ENCODE measurements at regions not wholly inside any gene's neighbourhood (a gene's known extent, or its start where the extent isn't known, plus 50 kb on each side); places are given as distances from the start of the nearest gene placed in this dataset.

DNA sequence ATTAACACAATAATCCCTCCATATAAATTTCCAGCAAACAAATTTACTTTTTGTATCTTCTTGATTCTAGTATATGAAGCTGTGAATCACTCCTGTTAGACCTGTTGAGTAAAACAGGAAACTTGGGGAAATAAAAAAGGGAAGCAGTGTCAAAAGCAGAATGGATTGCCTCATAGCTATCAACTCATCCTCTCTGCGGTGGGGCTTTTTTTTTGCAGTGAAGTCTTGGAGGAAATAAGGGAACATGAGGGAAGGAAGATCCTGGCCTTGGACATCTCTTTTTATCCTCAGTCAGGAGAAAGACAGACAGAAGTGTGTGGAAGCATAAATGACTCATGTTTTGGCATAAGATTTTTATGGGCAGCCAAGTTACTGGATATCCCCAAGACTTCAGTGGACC lies 332.5 kb downstream of the TFAP2A start (continued):
- TF ChIP-seq, protein P1, sequence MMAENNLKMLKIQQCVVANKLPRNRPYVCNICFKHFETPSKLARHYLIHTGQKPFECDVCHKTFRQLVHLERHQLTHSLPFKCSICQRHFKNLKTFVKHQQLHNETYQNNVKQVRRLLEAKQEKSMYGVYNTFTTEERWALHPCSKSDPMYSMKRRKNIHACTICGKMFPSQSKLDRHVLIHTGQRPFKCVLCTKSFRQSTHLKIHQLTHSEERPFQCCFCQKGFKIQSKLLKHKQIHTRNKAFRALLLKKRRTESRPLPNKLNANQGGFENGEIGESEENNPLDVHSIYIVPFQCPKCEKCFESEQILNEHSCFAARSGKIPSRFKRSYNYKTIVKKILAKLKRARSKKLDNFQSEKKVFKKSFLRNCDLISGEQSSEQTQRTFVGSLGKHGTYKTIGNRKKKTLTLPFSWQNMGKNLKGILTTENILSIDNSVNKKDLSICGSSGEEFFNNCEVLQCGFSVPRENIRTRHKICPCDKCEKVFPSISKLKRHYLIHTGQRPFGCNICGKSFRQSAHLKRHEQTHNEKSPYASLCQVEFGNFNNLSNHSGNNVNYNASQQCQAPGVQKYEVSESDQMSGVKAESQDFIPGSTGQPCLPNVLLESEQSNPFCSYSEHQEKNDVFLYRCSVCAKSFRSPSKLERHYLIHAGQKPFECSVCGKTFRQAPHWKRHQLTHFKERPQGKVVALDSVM (CRISPR knock-in tag; IDR thresholded peaks at IDR 0.05) = no peak
- TF ChIP-seq NFIB (CRISPR knock-in tag; IDR thresholded peaks at IDR 0.05; ENCODE audit: borderline replicate concordance) (no peak), SYNCRIP (IDR thresholded peaks at IDR 0.05; ENCODE audit: insufficient read depth, low read depth, low read length) (no peak), ZNF720 (CRISPR knock-in tag; IDR thresholded peaks at IDR 0.05) (no peak), HMGA1 (CRISPR knock-in tag; conservative IDR thresholded peaks at IDR 0.05) (no peak)
- TF ChIP-seq, protein P2, sequence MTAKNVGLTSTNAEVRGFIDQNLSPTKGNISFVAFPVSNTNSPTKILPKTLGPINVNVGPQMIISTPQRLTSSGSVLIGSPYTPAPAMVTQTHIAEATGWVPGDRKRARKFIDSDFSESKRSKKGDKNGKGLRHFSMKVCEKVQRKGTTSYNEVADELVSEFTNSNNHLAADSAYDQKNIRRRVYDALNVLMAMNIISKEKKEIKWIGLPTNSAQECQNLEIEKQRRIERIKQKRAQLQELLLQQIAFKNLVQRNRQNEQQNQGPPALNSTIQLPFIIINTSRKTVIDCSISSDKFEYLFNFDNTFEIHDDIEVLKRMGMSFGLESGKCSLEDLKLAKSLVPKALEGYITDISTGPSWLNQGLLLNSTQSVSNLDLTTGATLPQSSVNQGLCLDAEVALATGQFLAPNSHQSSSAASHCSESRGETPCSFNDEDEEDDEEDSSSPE (CRISPR knock-in tag; IDR thresholded peaks at IDR 0.05) = no peak

DNA sequence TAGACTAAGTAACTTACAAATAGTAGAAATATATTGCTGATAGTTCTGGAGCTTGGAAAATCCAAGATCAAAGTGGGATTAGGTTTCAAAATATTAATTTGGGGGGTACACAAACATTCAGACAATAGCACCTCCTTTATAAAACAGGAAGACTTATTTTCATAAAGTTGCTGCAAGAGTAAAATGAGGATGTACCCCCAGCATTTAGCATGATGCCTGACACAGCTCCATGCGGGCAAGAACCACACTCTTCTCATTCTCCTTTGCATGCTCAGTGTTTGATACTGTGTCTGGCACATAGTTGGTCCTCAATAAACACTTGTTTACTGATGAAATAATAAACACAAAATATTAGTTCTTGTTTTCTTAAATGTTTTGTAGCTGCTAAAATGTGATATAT lies 332.9 kb downstream of the TFAP2A start:
- no peak for FAIRE-seq
- Histone ChIP-seq H3K9ac (ENCODE audit: insufficient read depth, low read depth, low read length) (no peak overlapping the region), H3K4me2 (ENCODE audit: low read depth, low read length) (no peak overlapping the region), H3K4me1 (ENCODE audit: insufficient read depth, low read length) (no peaks in the 10 kb centered on the region), H3K9me3 (ENCODE audit: low read length) (no peaks in the 10 kb centered on the region), H3K36me3 (replicated peaks in 1 of 2; ENCODE audit: control insufficient read depth in 1 of 2, insufficient read depth in 2 of 2, low read length in 2 of 2) (no peaks in the 10 kb centered on the region), H3K27ac (ENCODE audit: extremely low read length, insufficient read depth, low read length) (no peak overlapping the region), H2AFZ (ENCODE audit: low read length) (no peak overlapping the region), H3K79me2 (ENCODE audit: insufficient read depth, low read length) (no peaks in the 10 kb centered on the region), H4K20me1 (ENCODE audit: insufficient read depth, low read length) (no peaks in the 10 kb centered on the region), H3K27me3 (ENCODE audit: control insufficient read depth in 1 of 2, insufficient read depth in 2 of 2, low read length in 2 of 2) (no peaks in the 10 kb centered on the region), H3K4me3 (replicated peaks in 1 of 3; ENCODE audit: insufficient read depth in 1 of 3, low read depth in 2 of 3, low read length in 3 of 3) (no peak overlapping the region)
- no TSS peak for BruUV-seq (replicated peaks)
- intact Hi-C loops (cut with micrococcal nuclease; ENCODE audit: unreplicated experiment) = no loop called here
- no peak for TF ChIP-seq ZNF782 (CRISPR knock-in tag; IDR thresholded peaks at IDR 0.05; ENCODE audit: borderline replicate concordance)
- TF ChIP-seq, protein P3, sequence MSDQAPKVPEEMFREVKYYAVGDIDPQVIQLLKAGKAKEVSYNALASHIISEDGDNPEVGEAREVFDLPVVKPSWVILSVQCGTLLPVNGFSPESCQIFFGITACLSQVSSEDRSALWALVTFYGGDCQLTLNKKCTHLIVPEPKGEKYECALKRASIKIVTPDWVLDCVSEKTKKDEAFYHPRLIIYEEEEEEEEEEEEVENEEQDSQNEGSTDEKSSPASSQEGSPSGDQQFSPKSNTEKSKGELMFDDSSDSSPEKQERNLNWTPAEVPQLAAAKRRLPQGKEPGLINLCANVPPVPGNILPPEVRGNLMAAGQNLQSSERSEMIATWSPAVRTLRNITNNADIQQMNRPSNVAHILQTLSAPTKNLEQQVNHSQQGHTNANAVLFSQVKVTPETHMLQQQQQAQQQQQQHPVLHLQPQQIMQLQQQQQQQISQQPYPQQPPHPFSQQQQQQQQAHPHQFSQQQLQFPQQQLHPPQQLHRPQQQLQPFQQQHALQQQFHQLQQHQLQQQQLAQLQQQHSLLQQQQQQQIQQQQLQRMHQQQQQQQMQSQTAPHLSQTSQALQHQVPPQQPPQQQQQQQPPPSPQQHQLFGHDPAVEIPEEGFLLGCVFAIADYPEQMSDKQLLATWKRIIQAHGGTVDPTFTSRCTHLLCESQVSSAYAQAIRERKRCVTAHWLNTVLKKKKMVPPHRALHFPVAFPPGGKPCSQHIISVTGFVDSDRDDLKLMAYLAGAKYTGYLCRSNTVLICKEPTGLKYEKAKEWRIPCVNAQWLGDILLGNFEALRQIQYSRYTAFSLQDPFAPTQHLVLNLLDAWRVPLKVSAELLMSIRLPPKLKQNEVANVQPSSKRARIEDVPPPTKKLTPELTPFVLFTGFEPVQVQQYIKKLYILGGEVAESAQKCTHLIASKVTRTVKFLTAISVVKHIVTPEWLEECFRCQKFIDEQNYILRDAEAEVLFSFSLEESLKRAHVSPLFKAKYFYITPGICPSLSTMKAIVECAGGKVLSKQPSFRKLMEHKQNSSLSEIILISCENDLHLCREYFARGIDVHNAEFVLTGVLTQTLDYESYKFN (CRISPR knock-in tag; conservative IDR thresholded peaks at IDR 0.05) = no peak
- ChIA-PET POLR2A (no interaction called here), CTCF (ENCODE audit: low intra/inter-chr PET ratio, low total read pairs) (no interaction called here)
- WGBS (ENCODE audit: low lambda C conversion rate) = 0% methylated on average over 1 of the region's 1 CpG
- no peak for DNase-seq (ENCODE audit: low spot score)
- in situ Hi-C loops (cut with HindIII; ENCODE audit: extremely low pct_ligation_motif_present, low pct_unique_long_range_greater_than_20kb) = no loop called here
- no peak for ATAC-seq

Data from HepG2 (cell line).